NT2/D1 (cell line): ENCODE measurements at regions not wholly inside any gene's neighbourhood (a gene's known extent, or its start where the extent isn't known, plus 50 kb on each side); places are given as distances from the start of the nearest gene placed in this dataset.

ENCODE experiments used
- DNase-seq: peaks from one replicate; pipeline ENCODE4 v3.0.0-alpha.2; 2011; ENCODE audit warnings: low read depth, low spot score
- H3K27me3 ChIP-seq: 2 replicates; pipeline ENCODE4 v1.6.0; 2011; ENCODE audit warnings: mild to moderate bottlenecking; ENCODE audit not compliant: insufficient read length, insufficient read depth
- H3K36me3 ChIP-seq: 2 replicates; pipeline ENCODE4 v1.6.1; 2011; ENCODE audit warnings: mild to moderate bottlenecking, low read length, mixed read lengths; ENCODE audit not compliant: insufficient read depth, insufficient read length
- H3K4me1 ChIP-seq: 2 replicates; pipeline ENCODE4 v1.5.1; 2011; ENCODE audit not compliant: insufficient read depth, insufficient read length
- H3K4me3 ChIP-seq: 2 replicates; pipeline ENCODE4 v1.5.1; 2011; ENCODE audit warnings: low read depth; ENCODE audit not compliant: insufficient read length
- H3K9ac ChIP-seq: 2 replicates; pipeline ENCODE4 v1.6.0; 2011; ENCODE audit warnings: low read depth; ENCODE audit not compliant: insufficient read length
- H3K9me3 ChIP-seq: 2 replicates; pipeline ENCODE4 v1.5.1; 2011; ENCODE audit warnings: mild to moderate bottlenecking, low read length; ENCODE audit not compliant: insufficient read depth
- SUZ12 ChIP-seq: IDR thresholded peaks from 2 replicates; pipeline ENCODE4 v1.6.1; 2011; ENCODE audit not compliant: insufficient read length, insufficient read depth; ENCODE audit errors: extremely low read depth
- YY1 ChIP-seq: IDR thresholded peaks from 2 replicates; pipeline ENCODE4 v1.6.1; 2011; ENCODE audit not compliant: insufficient read length, insufficient read depth
- ZNF274 ChIP-seq: IDR thresholded peaks from 2 replicates; pipeline ENCODE4 v1.6.1; 2011; ENCODE audit warnings: mild to moderate bottlenecking, low read depth, low read length

DNA sequence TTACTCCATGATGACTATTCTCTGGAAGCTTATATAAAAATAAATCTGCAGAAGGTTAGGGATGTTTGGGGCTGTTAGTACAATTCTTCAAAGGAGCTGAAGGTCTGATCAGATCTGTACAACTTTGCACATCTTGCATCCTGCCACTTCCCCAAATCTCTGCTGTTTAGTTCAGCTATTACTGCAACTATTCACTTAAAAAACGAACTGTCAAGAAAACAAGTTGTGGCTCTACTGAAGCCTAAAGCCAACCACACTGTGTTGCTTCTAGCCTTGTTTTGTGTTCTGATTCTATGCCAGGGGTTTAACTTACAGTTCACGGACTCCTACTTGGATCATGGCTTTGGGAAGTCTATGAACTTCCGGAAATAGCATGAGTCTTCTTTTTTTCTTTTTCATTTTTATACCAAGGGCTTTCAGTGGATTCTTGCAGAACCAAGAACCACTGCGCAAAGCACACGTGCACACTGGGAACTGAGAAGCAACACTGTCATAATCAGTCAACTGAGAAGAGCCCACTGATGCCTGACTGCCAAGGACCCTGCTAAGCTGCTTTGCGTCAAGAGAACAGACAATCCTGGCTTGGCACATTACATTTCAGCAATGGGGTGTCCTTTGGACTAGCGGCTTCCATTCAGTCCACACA, 66.3 kb upstream of the EEA1 start:
- H3K9ac ChIP-seq = no peak overlapping the region
- H3K4me3 ChIP-seq = no peak overlapping the region

DNA sequence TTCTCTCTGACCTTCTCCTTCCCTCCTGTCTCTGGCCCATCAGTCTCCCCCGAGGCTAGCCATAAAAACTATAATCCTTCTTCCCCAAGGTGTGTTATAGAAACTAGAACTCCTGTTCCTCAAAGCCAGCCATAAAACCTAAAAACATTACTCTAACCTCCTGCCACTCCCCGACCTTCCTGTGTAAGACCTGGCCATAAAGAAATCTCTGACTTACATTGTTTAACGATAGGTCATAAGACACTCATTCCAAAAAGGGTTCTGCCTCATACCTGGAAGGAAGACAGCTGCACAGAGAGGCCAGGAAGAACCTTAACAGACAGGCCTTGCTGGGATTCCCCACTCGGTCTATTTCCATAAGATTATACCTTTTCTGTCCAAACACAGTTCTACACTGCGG, 70.9 kb upstream of the EEA1 start:
- TF ChIP-seq YY1 (no peak), SUZ12 (no peak)
- peaks cover 2% of the 10 kb centered on the region for H3K4me1 ChIP-seq
- no peak for DNase-seq

More for the DNA sequence above, 66.3 kb upstream of the EEA1 start:
- H3K27me3 ChIP-seq = no peaks in the 10 kb centered on the region
- H3K9me3 ChIP-seq = peaks cover 6% of the 10 kb centered on the region; the same call in 1 of the 2 replicates
- TF ChIP-seq YY1 = no peak
- TF ChIP-seq ZNF274 = no peak
- TF ChIP-seq SUZ12 = no peak
- no peaks in the 10 kb centered on the region for H3K36me3 ChIP-seq
- no peaks in the 10 kb centered on the region for H3K4me1 ChIP-seq
- DNase-seq = no peak

DNA sequence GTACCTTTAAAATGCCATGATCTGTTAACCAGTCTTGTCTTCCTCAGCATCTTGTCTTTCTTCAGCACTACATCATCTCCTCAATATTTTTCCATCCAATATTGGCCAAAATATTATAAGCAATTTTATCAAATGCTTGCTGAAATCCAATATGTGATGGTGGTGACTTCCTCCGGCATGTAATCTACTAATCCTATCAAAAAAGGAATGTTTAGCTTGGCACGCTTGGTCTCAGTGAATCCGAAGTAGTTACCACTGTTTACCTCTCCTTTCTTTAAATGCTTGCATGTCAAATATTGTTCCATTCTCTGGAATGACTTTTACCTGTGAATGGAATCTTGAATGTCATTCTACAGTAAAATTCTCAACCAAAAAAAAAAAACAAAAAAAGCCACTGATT, 72.3 kb upstream of the EEA1 start:
- Histone ChIP-seq H3K4me1 (peaks cover 2% of the 10 kb centered on the region), H3K4me3 (no peak overlapping the region), H3K9me3 (no peaks in the 10 kb centered on the region), H3K27me3 (no peaks in the 10 kb centered on the region), H3K9ac (no peak overlapping the region), H3K36me3 (no peaks in the 10 kb centered on the region)
- DNase-seq = no peak
- TF ChIP-seq ZNF274 (no peak), SUZ12 (no peak), YY1 (no peak)

More for the DNA sequence above, 70.9 kb upstream of the EEA1 start:
- no peaks in the 10 kb centered on the region for H3K36me3 ChIP-seq
- no peak overlapping the region for H3K9ac ChIP-seq
- no peaks in the 10 kb centered on the region for H3K9me3 ChIP-seq
- no peaks in the 10 kb centered on the region for H3K27me3 ChIP-seq
- H3K4me3 ChIP-seq = no peak overlapping the region

DNA sequence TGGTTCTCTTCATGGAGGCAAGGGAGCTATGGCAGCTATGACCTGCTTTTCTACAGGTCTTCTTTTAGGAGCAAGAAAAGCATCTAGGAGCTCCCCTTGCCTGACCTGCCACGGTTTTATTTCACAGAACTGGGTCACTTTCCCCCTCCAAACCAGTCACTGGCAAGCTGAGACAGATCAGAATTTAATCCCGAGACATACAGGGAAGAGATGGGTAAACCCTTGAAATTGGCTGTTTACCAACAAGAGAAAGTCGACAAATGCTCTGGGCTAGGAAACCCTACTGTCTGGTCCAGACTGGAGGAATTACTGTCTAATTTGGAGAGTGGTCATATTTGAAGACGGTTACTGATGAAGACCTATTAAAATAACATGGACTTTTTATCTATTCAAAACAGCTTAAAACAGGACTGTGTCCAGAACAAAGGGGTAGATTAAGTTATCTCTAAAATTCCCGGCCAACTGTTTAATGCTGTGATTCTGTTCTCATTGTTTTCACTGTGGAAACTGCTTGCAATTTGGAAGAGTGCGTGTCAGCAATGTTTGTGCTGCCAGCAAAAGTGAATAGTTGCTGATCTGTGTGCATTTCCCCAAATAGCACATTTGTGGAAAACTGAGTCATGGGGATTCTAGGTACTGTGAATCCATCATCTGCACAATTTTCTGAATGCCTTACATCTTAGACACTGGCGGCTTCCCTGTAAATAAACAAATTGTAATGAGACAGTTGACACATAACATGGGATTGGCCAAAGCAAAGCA, 73.4 kb upstream of the EEA1 start:
- Histone ChIP-seq H3K4me1 (peaks cover 2% of the 10 kb centered on the region), H3K36me3 (no peaks in the 10 kb centered on the region), H3K27me3 (no peaks in the 10 kb centered on the region), H3K9me3 (no peaks in the 10 kb centered on the region), H3K4me3 (no peak overlapping the region), H3K9ac (no peak overlapping the region)
- DNase-seq = no peak
- no peak for TF ChIP-seq ZNF274
- TF ChIP-seq SUZ12 = no peak
- no peak for TF ChIP-seq YY1

DNA sequence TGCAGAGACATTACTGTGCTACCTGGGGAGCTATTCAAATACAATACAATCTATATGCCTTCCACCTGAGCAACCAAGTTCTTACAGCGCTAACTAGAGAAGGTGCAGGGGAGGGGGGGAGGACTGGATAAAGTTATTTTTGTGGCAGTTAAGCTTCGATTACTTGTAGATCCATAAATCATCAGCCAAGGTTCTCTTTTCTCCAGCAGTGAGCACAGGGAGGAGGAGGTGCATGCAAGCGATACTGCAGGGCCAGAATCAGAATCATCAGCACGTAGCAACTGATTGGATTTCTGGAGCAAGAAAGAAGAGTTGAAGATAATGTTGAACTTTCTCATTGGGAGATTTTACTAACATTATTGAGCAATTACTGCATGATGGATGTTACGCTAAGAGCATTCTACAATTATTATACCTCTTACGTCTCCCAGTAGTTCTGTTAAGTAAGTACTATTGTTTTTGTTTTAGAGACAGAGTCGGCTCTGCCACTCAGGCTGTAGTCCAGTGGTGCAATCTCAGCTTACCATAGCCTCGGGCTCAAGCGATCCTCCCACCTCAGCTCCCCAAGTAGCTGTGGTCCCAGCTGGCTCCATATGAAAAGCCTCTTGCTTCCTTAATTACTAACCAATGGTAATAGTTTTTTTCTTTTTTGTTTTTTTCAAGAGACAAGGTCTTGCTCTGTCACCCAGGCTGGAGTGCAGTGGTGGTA, 74.6 kb upstream of the EEA1 start:
- DNase-seq = no peak
- H3K27me3 ChIP-seq = no peaks in the 10 kb centered on the region

DNA sequence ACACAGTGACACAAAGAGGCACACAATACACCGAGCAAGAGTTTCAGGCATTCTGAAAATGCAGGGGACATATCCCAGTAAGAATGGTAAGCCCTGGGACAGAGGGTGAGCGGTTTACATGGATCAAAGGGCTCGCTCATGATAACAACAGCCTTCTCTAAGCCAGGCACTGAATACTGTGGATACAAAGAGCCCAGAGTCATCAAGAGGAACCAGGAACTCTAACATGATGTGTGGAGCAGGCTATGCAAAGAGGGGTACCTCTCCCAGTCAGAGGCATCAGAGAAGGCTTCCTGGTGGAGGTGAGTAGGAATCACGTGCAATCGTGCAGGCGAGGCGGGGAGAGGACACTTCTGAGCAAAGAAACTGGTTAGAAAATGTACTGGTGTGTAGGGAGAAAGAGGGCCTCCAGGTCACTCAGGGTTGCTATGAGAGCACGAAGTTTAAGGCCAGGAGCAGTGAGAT, 76.9 kb upstream of the EEA1 start:
- H3K36me3 ChIP-seq = no peaks in the 10 kb centered on the region
- no peak overlapping the region for H3K4me3 ChIP-seq
- DNase-seq = no peak
- H3K4me1 ChIP-seq = peaks cover 2% of the 10 kb centered on the region
- no peak overlapping the region for H3K9ac ChIP-seq
- no peak for TF ChIP-seq ZNF274
- no peak for TF ChIP-seq SUZ12
- TF ChIP-seq YY1 = no peak
- H3K27me3 ChIP-seq = no peaks in the 10 kb centered on the region
- no peaks in the 10 kb centered on the region for H3K9me3 ChIP-seq

More for the DNA sequence above, 74.6 kb upstream of the EEA1 start:
- no peaks in the 10 kb centered on the region for H3K36me3 ChIP-seq
- H3K9me3 ChIP-seq = no peaks in the 10 kb centered on the region
- H3K4me1 ChIP-seq = peaks cover 2% of the 10 kb centered on the region
- TF ChIP-seq SUZ12 (no peak), YY1 (no peak), ZNF274 (no peak)
- no peak overlapping the region for H3K4me3 ChIP-seq
- no peak overlapping the region for H3K9ac ChIP-seq

DNA sequence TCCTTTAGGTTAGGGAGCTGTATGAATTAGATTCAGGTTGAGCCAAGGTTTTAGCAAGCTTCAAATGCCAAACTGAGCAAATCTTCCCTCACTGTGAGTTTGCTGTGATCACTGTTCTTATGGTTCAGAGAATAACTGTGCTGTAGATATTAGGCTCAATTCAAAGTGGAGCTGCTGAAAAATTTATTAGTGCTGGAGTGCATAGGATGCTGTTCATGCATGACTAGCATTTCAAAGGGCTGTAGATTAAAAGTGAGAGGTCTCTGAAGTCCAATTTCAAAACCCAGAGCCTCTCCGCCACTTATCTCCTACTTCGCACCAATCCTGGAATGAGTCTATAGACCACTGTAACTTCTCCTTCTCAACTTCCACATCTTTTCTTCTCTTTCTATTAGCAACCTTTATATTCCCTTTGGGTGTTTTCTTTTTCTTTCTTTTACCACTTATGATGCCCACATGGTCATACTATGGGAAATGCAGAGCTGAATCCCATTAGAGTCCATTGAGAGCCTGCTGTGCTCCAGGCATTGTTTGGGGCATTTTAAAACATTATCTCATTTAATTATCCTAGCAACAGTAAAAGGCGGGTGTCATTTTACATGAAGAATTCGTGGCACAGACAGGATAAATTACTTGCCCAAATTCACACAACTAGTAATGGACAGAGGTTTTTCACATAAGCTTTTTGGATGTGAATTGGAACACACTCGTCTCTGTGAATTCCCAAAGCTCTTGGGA, 77.5 kb upstream of the EEA1 start:
- H3K4me3 ChIP-seq = no peak overlapping the region
- no peaks in the 10 kb centered on the region for H3K36me3 ChIP-seq
- H3K27me3 ChIP-seq = no peaks in the 10 kb centered on the region
- no peak overlapping the region for H3K9ac ChIP-seq
- no peaks in the 10 kb centered on the region for H3K9me3 ChIP-seq
- DNase-seq = no peak
- TF ChIP-seq SUZ12 (no peak), YY1 (no peak), ZNF274 (no peak)
- H3K4me1 ChIP-seq = peaks cover 2% of the 10 kb centered on the region
